SK-N-SH treated with all-trans-retinoic acid at 6 μM for 48 hours (cell line): ENCODE measurements at regions not wholly inside any gene's neighbourhood (a gene's known extent, or its start where the extent isn't known, plus 50 kb on each side); places are given as distances from the start of the nearest gene placed in this dataset.

ENCODE experiments used
- ATAC-seq: fragments of 200-7000 bp; cut with Tn5 transposase; 3 replicates; pipeline ENCODE4 v1.9.1; 2020; ENCODE audit warnings: mild to moderate bottlenecking, moderate library complexity
- ARNTL ChIP-seq: fragments of 450-650 bp; formaldehyde crosslinking; IDR thresholded peaks from 2 replicates; pipeline ENCODE4 v1.5.0; 2020; ENCODE audit warnings: low read depth, mild to moderate bottlenecking, moderate library complexity, borderline replicate concordance
- BACH2 ChIP-seq: fragments of 250-450 bp; sonication (Bioruptor Pico); IDR thresholded peaks from 2 replicates; pipeline ENCODE4 v1.9.0; 2021; ENCODE audit warnings: mild to moderate bottlenecking, borderline replicate concordance
- CSDC2 ChIP-seq: fragments of 250-450 bp; sonication (Bioruptor Pico); IDR thresholded peaks from 2 replicates; pipeline ENCODE4 v1.5.0; 2020; ENCODE audit warnings: mild to moderate bottlenecking, moderate library complexity
- GLIS3 ChIP-seq: fragments of 250-450 bp; sonication (Bioruptor Pico); IDR thresholded peaks from 2 replicates; pipeline ENCODE4 v1.5.0; 2020; ENCODE audit warnings: mild to moderate bottlenecking, moderate library complexity
- PPARA ChIP-seq: fragments of 250-450 bp; sonication (Bioruptor Pico); IDR thresholded peaks from 2 replicates; pipeline ENCODE4 v1.5.0; 2020; ENCODE audit warnings: mild to moderate bottlenecking, borderline replicate concordance
- RARB ChIP-seq: fragments of 250-450 bp; sonication (Bioruptor Pico); IDR thresholded peaks from 2 replicates; pipeline ENCODE4 v1.8.0; 2021; ENCODE audit warnings: mild to moderate bottlenecking, moderate library complexity
- TCF4 ChIP-seq: fragments of 250-450 bp; sonication (Bioruptor Pico); IDR thresholded peaks from 2 replicates; pipeline ENCODE4 v1.8.0; 2021; ENCODE audit warnings: mild to moderate bottlenecking, moderate library complexity, borderline replicate concordance
- TOX ChIP-seq: fragments of 250-450 bp; sonication (Bioruptor Pico); IDR thresholded peaks from 2 replicates; pipeline ENCODE4 v1.8.0; 2021; ENCODE audit warnings: mild to moderate bottlenecking, moderate library complexity, borderline replicate concordance
- ZC3H10 ChIP-seq: fragments of 250-450 bp; sonication (Bioruptor Pico); IDR thresholded peaks from 2 replicates; pipeline ENCODE4 v1.5.1; 2021; ENCODE audit warnings: mild to moderate bottlenecking, moderate library complexity
- ZFP30 ChIP-seq: fragments of 450-650 bp; formaldehyde crosslinking; IDR thresholded peaks from 2 replicates; pipeline ENCODE4 v1.5.0; 2022; ENCODE audit warnings: mild to moderate bottlenecking, moderate library complexity
- TF ChIP-seq, protein P1 (sequence below): fragments of 250-450 bp; sonication (Bioruptor Pico); IDR thresholded peaks from 2 replicates; pipeline ENCODE4 v1.8.0; 2021; ENCODE audit warnings: low read depth, mild to moderate bottlenecking, moderate library complexity, borderline replicate concordance
- TF ChIP-seq, protein P2 (sequence below): fragments of 250-450 bp; sonication (Bioruptor Pico); IDR thresholded peaks from 2 replicates; pipeline ENCODE4 v1.5.1; 2020; ENCODE audit warnings: low read depth, mild to moderate bottlenecking, moderate library complexity
- TF ChIP-seq, protein P3 (sequence below): fragments of 250-450 bp; sonication (Bioruptor Pico); IDR thresholded peaks from 2 replicates; pipeline ENCODE4 v1.5.1; 2021; ENCODE audit warnings: mild to moderate bottlenecking, moderate library complexity
- TF ChIP-seq, protein P4 (sequence below): fragments of 250-450 bp; sonication (Bioruptor Pico); IDR thresholded peaks from 2 replicates; pipeline ENCODE4 v1.8.0; 2020; ENCODE audit warnings: mild to moderate bottlenecking, moderate library complexity, borderline replicate concordance
- TF ChIP-seq, protein P5 (sequence below): fragments of 250-450 bp; sonication (Bioruptor Pico); IDR thresholded peaks from 2 replicates; pipeline ENCODE4 v1.5.0; 2020; ENCODE audit warnings: mild to moderate bottlenecking, moderate library complexity

DNA sequence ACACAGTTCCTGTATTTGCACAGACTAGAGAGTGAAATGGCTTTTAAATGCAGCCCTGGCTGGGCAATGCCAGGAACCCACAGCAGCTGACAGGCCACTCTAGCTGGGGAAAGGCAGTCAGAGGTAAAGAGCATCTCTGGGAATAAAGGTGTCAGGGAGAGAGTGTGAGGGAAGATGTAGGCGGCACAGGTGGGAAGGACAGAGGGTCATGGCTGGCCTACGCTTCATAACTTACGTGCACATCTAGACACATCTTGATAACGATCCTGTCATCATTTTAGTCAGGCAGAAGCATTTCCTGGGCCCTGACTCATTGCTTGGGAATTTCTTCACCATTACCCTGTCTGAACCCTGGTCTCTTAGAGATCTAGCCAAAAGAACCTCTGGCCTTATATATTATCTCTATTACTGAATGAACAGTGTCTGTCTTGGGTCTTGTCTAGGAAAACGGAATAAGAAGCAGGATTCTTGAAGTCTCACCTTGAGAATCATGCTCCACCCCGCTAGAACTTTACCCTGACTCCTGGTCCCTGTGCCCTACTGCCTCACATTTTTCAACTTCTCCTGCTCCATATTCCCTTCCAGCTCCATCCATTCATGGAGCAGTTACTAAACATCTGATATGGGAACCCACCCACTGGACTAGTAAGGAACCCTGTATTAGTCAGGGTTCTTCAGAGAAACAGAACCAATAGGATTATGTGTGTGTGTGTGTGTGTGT is 106.4 kb upstream of the ELL2 start (continued):
- TF ChIP-seq PPARA (CRISPR knock-in tag) (no peak), TOX (CRISPR knock-in tag) (peak; percentile 50; the same call in 1 of the 2 replicates), RARB (CRISPR knock-in tag) (no peak), CSDC2 (CRISPR knock-in tag) (peak; percentile 69; the same call in 1 of the 2 replicates)

DNA sequence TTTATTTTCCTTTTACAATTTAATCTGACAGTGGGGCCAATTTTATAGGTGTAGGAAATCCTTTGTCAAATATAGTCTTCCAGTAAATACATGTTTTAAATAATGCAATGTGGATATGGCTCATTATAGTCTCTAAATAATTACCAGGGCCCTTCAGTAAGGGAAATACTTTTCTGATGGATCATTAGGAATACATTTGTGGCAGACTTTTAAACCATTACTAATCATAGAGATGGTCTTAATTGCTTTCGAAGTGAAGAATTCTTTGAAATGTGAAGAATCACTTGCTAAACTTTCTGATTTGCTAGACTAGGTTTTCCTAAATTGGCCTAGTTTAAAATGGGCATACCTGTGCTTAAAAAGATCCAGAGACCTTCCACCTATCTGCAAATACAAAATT is 105.6 kb upstream of the ELL2 start:
- ATAC-seq = peak; percentile 10; the same call in 2 of the 3 replicates
- TF ChIP-seq ARNTL = no peak
- TF ChIP-seq, protein P1, sequence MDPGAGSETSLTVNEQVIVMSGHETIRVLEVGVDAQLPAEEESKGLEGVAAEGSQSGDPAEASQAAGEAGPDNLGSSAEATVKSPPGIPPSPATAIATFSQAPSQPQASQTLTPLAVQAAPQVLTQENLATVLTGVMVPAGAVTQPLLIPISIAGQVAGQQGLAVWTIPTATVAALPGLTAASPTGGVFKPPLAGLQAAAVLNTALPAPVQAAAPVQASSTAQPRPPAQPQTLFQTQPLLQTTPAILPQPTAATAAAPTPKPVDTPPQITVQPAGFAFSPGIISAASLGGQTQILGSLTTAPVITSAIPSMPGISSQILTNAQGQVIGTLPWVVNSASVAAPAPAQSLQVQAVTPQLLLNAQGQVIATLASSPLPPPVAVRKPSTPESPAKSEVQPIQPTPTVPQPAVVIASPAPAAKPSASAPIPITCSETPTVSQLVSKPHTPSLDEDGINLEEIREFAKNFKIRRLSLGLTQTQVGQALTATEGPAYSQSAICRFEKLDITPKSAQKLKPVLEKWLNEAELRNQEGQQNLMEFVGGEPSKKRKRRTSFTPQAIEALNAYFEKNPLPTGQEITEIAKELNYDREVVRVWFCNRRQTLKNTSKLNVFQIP = 0 out of 2 replicates have a peak, but pooled peaks have one; percentile 5

DNA sequence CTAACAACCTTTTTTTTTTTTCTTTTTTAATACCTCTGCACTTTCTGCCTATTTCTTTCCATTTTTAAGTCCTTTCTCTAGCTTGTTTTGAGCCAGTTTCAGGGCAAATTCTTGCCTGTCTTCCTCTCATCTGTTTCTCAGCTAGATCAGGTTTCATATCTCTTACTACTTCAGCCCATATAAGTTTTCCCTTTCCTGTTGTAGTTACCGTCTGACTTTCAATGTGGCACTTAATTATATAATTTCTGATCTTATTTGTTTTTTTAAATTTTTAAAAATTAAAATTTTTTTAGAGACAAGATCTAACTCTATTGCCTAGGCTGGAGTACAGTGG is 104.7 kb upstream of the ELL2 start:
- ATAC-seq = peak; percentile 40
- no peak for TF ChIP-seq CSDC2 (CRISPR knock-in tag)
- TF ChIP-seq TOX (CRISPR knock-in tag) = no peak
- TF ChIP-seq ARNTL = no peak
- no peak for TF ChIP-seq BACH2 (CRISPR knock-in tag)
- no peak for TF ChIP-seq ZFP30 (CRISPR knock-in tag)
- TF ChIP-seq, protein P2, sequence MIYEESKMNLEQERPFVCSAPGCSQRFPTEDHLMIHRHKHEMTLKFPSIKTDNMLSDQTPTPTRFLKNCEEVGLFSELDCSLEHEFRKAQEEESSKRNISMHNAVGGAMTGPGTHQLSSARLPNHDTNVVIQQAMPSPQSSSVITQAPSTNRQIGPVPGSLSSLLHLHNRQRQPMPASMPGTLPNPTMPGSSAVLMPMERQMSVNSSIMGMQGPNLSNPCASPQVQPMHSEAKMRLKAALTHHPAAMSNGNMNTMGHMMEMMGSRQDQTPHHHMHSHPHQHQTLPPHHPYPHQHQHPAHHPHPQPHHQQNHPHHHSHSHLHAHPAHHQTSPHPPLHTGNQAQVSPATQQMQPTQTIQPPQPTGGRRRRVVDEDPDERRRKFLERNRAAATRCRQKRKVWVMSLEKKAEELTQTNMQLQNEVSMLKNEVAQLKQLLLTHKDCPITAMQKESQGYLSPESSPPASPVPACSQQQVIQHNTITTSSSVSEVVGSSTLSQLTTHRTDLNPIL = no peak
- no peak for TF ChIP-seq ZC3H10 (CRISPR knock-in tag)
- no peak for TF ChIP-seq GLIS3 (CRISPR knock-in tag)
- no peak for TF ChIP-seq TCF4 (CRISPR knock-in tag)
- TF ChIP-seq, protein P3, sequence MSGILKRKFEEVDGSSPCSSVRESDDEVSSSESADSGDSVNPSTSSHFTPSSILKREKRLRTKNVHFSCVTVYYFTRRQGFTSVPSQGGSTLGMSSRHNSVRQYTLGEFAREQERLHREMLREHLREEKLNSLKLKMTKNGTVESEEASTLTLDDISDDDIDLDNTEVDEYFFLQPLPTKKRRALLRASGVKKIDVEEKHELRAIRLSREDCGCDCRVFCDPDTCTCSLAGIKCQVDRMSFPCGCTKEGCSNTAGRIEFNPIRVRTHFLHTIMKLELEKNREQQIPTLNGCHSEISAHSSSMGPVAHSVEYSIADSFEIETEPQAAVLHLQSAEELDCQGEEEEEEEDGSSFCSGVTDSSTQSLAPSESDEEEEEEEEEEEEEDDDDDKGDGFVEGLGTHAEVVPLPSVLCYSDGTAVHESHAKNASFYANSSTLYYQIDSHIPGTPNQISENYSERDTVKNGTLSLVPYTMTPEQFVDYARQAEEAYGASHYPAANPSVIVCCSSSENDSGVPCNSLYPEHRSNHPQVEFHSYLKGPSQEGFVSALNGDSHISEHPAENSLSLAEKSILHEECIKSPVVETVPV (CRISPR knock-in tag) = no peak

DNA sequence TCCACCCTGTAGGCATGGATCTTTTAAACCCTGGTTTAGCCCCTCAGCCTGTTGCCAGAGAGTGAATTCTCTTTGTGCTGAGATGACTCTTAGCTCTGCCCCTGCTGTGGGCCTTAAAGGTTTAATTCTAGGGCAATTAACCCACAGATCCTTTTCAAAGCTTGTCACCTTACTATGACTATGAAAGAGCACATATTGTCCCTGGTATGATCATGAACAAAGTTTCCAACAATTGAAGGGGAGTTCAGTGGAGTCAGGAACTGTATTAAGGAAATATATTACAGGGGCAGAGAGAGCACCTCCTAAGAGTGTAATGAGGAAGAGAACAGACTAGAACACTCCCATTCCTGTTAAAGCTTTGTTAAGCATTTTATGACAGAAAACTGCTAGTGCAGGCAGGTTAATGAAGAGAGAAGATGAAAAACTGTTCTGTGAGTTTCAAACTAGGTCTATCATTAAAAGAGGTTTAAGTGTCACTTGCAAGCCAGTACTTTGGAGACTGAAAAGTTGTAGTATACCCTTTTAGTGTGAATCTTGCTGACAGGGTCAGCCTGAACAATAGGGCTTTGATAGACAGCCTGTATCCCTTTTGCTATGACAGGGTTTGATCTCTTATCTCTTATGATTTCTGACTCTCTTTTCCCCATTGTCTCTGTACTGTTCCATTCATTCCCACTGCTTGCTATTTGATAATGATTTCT is 104.2 kb upstream of the ELL2 start:
- 0 out of 3 replicates have a peak, but pooled peaks have one; percentile 5 for ATAC-seq
- TF ChIP-seq, protein P4, sequence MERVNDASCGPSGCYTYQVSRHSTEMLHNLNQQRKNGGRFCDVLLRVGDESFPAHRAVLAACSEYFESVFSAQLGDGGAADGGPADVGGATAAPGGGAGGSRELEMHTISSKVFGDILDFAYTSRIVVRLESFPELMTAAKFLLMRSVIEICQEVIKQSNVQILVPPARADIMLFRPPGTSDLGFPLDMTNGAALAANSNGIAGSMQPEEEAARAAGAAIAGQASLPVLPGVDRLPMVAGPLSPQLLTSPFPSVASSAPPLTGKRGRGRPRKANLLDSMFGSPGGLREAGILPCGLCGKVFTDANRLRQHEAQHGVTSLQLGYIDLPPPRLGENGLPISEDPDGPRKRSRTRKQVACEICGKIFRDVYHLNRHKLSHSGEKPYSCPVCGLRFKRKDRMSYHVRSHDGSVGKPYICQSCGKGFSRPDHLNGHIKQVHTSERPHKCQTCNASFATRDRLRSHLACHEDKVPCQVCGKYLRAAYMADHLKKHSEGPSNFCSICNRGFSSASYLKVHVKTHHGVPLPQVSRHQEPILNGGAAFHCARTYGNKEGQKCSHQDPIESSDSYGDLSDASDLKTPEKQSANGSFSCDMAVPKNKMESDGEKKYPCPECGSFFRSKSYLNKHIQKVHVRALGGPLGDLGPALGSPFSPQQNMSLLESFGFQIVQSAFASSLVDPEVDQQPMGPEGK (CRISPR knock-in tag) = no peak
- TF ChIP-seq, protein P3 (CRISPR knock-in tag) = no peak
- TF ChIP-seq, protein P5, sequence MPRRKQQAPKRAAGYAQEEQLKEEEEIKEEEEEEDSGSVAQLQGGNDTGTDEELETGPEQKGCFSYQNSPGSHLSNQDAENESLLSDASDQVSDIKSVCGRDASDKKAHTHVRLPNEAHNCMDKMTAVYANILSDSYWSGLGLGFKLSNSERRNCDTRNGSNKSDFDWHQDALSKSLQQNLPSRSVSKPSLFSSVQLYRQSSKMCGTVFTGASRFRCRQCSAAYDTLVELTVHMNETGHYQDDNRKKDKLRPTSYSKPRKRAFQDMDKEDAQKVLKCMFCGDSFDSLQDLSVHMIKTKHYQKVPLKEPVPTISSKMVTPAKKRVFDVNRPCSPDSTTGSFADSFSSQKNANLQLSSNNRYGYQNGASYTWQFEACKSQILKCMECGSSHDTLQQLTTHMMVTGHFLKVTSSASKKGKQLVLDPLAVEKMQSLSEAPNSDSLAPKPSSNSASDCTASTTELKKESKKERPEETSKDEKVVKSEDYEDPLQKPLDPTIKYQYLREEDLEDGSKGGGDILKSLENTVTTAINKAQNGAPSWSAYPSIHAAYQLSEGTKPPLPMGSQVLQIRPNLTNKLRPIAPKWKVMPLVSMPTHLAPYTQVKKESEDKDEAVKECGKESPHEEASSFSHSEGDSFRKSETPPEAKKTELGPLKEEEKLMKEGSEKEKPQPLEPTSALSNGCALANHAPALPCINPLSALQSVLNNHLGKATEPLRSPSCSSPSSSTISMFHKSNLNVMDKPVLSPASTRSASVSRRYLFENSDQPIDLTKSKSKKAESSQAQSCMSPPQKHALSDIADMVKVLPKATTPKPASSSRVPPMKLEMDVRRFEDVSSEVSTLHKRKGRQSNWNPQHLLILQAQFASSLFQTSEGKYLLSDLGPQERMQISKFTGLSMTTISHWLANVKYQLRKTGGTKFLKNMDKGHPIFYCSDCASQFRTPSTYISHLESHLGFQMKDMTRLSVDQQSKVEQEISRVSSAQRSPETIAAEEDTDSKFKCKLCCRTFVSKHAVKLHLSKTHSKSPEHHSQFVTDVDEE (CRISPR knock-in tag) = no peak
